H1 (cell line): ENCODE measurements at regions not wholly inside any gene's neighbourhood (a gene's known extent, or its start where the extent isn't known, plus 50 kb on each side); places are given as distances from the start of the nearest gene placed in this dataset.

Experiments used
- CTCF ChIA-PET: fragments of 300-600 bp; sonication (Branson Sonifier 250); formaldehyde crosslinking; loops from one replicate; lab custom pipeline; 2021; ENCODE audit not compliant: partially characterized antibody; lab: Charles Lee
- POLR2A ChIA-PET: fragments of 300-600 bp; sonication (Branson Sonifier 250); formaldehyde crosslinking; loops from one replicate; lab custom pipeline; 2021; ENCODE audit warnings: inconsistent platforms; ENCODE audit not compliant: partially characterized antibody; lab: Charles Lee
- DNase-seq, 2 experiments: peaks; one replicate each; pipeline versions ENCODE4 v3.0.0 to v3.0.0-alpha.2; 2010 to 2022; ENCODE audit warnings: low spot score in 2 of 2, low read depth in 1 of 2, mixed read lengths in 1 of 2
- FAIRE-seq: peaks from 2 replicates; lab custom pipeline; 2011; peaks lifted over from hg19 to GRCh38; lab: Jason Lieb, UNC
- H2AFZ ChIP-seq: 2 replicates; pipeline ENCODE4 v1.8.1; 2012; ENCODE audit warnings: low read length, inconsistent platforms
- H2AK5ac ChIP-seq: 2 replicates; pipeline ENCODE4 v1.6.1; 2013; ENCODE audit warnings: low read depth, low read length
- H2BK120ac ChIP-seq: replicated peaks from 2 replicates; pipeline ENCODE3; 2013; ENCODE audit warnings: low read depth, low read length, inconsistent platforms
- H2BK12ac ChIP-seq: 2 replicates; pipeline ENCODE4 v1.6.1; 2013; ENCODE audit warnings: low read depth, low read length
- H2BK15ac ChIP-seq: 2 replicates; pipeline ENCODE4 v1.6.1; 2013; ENCODE audit warnings: low read length
- H2BK20ac ChIP-seq: 2 replicates; pipeline ENCODE4 v1.6.1; 2013; ENCODE audit warnings: low read length
- H2BK5ac ChIP-seq: 2 replicates; pipeline ENCODE4 v1.6.1; 2013; ENCODE audit warnings: low read depth, low read length
- H3K14ac ChIP-seq: 2 replicates; pipeline ENCODE4 v1.6.1; 2013; ENCODE audit warnings: inconsistent platforms; ENCODE audit not compliant: insufficient read length
- H3K18ac ChIP-seq: 2 replicates; pipeline ENCODE4 v1.6.1; 2013; ENCODE audit warnings: low read length; ENCODE audit errors: extremely low read depth
- H3K23ac ChIP-seq: 2 replicates; pipeline ENCODE4 v1.6.1; 2013; ENCODE audit warnings: inconsistent platforms; ENCODE audit not compliant: insufficient read length
- H3K23me2 ChIP-seq: 2 replicates; pipeline ENCODE4 v1.6.1; 2013; ENCODE audit warnings: low read depth, low read length
- H3K27ac ChIP-seq: 2 replicates; pipeline ENCODE4 v1.6.1; 2011; ENCODE audit warnings: low read depth, low read length, inconsistent platforms
- H3K27me3 ChIP-seq, 4 experiments: replicated peaks in 1 of 4; 1 replicate in 1 of 4; 2 replicates in 3 of 4; pipeline versions ENCODE4 v1.6.1 to v1.8.1; 2011 to 2013; ENCODE audit warnings: low read length in 3 of 4, mild to moderate bottlenecking in 3 of 4, inconsistent platforms in 2 of 4, mixed read lengths in 2 of 4, moderate library complexity in 1 of 4; ENCODE audit not compliant: control insufficient read depth in 3 of 4, insufficient read depth in 3 of 4; ENCODE audit errors: extremely low read depth in 1 of 4
- H3K36me3 ChIP-seq, 4 experiments: 2 replicates each; pipeline versions ENCODE4 v1.6.1 to v1.8.1; 2011 to 2013; ENCODE audit warnings: mild to moderate bottlenecking in 4 of 4, low read length in 3 of 4, moderate library complexity in 2 of 4, control low read depth in 1 of 4, inconsistent platforms in 1 of 4; ENCODE audit not compliant: insufficient read depth in 4 of 4, control insufficient read depth in 2 of 4
- H3K4ac ChIP-seq: replicated peaks from 2 replicates; pipeline ENCODE3; 2013; ENCODE audit warnings: low read length, low read depth, mixed read lengths, inconsistent platforms; ENCODE audit not compliant: insufficient read length
- H3K4me1 ChIP-seq, 4 experiments: replicated peaks in 1 of 4; 1 replicate in 1 of 4; 2 replicates in 3 of 4; pipeline versions ENCODE4 v1.6.1 to v1.8.1; 2011 to 2013; ENCODE audit warnings: low read length in 3 of 4, inconsistent platforms in 2 of 4, mixed read lengths in 1 of 4; ENCODE audit not compliant: insufficient read depth in 4 of 4, control insufficient read depth in 3 of 4
- H3K4me2 ChIP-seq, 2 experiments: 2 replicates each; pipeline versions ENCODE4 v1.6.1 to v1.8.1; 2011 to 2013; ENCODE audit warnings: low read depth in 2 of 2, low read length in 2 of 2, control low read depth in 1 of 2, inconsistent platforms in 1 of 2, mild to moderate bottlenecking in 1 of 2; ENCODE audit not compliant: insufficient read depth in 1 of 2
- H3K4me3 ChIP-seq, 4 experiments: fragments of 200-600, 300-600 bp in 1 of 4; sonication (generic), shearing (Covaris generic), sonication (Bioruptor Twin) in 1 of 4; 2 replicates each; pipeline versions ENCODE4 v1.5.1 to v1.8.1; 2011 to 2016; ENCODE audit warnings: low read length in 4 of 4, low read depth in 3 of 4, control low read depth in 2 of 4, inconsistent platforms in 2 of 4, mild to moderate bottlenecking in 2 of 4, mixed read lengths in 1 of 4, moderate library complexity in 1 of 4; ENCODE audit not compliant: insufficient read depth in 2 of 4; ENCODE audit errors: extremely low read depth in 1 of 4
- H3K56ac ChIP-seq: replicated peaks from 2 replicates; pipeline ENCODE3; 2013; ENCODE audit warnings: low read depth, mild to moderate bottlenecking, mixed read lengths, low read length, inconsistent platforms; ENCODE audit not compliant: insufficient read length
- H3K79me1 ChIP-seq: 2 replicates; pipeline ENCODE4 v1.6.1; 2013; ENCODE audit warnings: low read depth, low read length, control low read depth
- H3K79me2 ChIP-seq, 2 experiments: 2 replicates each; pipeline versions ENCODE4 v1.6.1 to v1.8.1; 2012 to 2013; ENCODE audit warnings: low read length in 2 of 2, mild to moderate bottlenecking in 2 of 2, inconsistent platforms in 1 of 2; ENCODE audit not compliant: insufficient read depth in 2 of 2, control insufficient read depth in 1 of 2
- H3K9ac ChIP-seq, 4 experiments: replicated peaks in 1 of 4; 1 replicate in 1 of 4; 2 replicates in 3 of 4; pipeline versions ENCODE4 v1.6.1 to v1.8.1; 2011 to 2013; ENCODE audit warnings: low read depth in 3 of 4, low read length in 3 of 4, control low read depth in 2 of 4, mild to moderate bottlenecking in 2 of 4, moderate library complexity in 2 of 4, inconsistent platforms in 1 of 4; ENCODE audit errors: extremely low read depth in 1 of 4
- H3K9me3 ChIP-seq, 2 experiments: 2 replicates each; pipeline versions ENCODE4 v1.6.1 to v1.8.1; 2012 to 2013; ENCODE audit warnings: mild to moderate bottlenecking in 2 of 2, moderate library complexity in 2 of 2, control low read depth in 1 of 2, inconsistent platforms in 1 of 2, low read depth in 1 of 2, low read length in 1 of 2, mixed read lengths in 1 of 2; ENCODE audit not compliant: insufficient read depth in 2 of 2
- H4K20me1 ChIP-seq, 2 experiments: replicated peaks in 1 of 2; 2 replicates each; pipeline versions ENCODE3 to v1.8.1; 2011 to 2013; ENCODE audit warnings: inconsistent platforms in 2 of 2, low read length in 2 of 2, mild to moderate bottlenecking in 1 of 2; ENCODE audit not compliant: insufficient read depth in 2 of 2, control insufficient read depth in 1 of 2
- H4K5ac ChIP-seq: 2 replicates; pipeline ENCODE4 v1.6.1; 2013; ENCODE audit warnings: low read length, low read depth, mixed read lengths, inconsistent platforms; ENCODE audit not compliant: insufficient read length
- H4K8ac ChIP-seq: 2 replicates; pipeline ENCODE4 v1.8.0; 2013; ENCODE audit warnings: mild to moderate bottlenecking, moderate library complexity, low read length, inconsistent platforms; ENCODE audit not compliant: insufficient read depth; ENCODE audit errors: extremely low read depth
- H4K91ac ChIP-seq: replicated peaks from 2 replicates; pipeline ENCODE3; 2013; ENCODE audit warnings: low read length, mixed read lengths, inconsistent platforms; ENCODE audit not compliant: insufficient read length
- BRCA1 ChIP-seq: IDR thresholded peaks from 2 replicates; pipeline ENCODE4 v1.6.1; 2012; ENCODE audit warnings: low read depth, low read length, improper control_type of control experiment
- RXRA ChIP-seq: IDR thresholded peaks from 2 replicates; pipeline ENCODE4 v1.6.1; 2011; ENCODE audit warnings: low read depth, mild to moderate bottlenecking, low read length, moderate library complexity; ENCODE audit not compliant: insufficient read depth
- SIX5 ChIP-seq: IDR thresholded peaks from 2 replicates; pipeline ENCODE4 v1.6.1; 2011; ENCODE audit warnings: mild to moderate bottlenecking, low read depth, low read length
- TEAD4 ChIP-seq: IDR thresholded peaks from 2 replicates; pipeline ENCODE4 v1.6.1; 2012; ENCODE audit warnings: low read depth, low read length, inconsistent platforms, mixed read lengths
- WGBS, 2 experiments: shearing (Covaris generic) in 1 of 2; methylation state at CpG; one replicate each; pipeline versions ENCODE4 v1.1.6 to v1.1.7; 2013 to 2015; ENCODE audit warnings: low lambda C conversion rate in 2 of 2, mixed read lengths in 2 of 2, inconsistent platforms in 1 of 2, low coverage in 1 of 2, missing lambda C conversion rate in 1 of 2; ENCODE audit not compliant: insufficient replicate concordance in 2 of 2, insufficient coverage in 1 of 2, insufficient read length in 1 of 2; ENCODE audit errors: extremely low coverage in 1 of 2, missing lambda C conversion rate in 1 of 2; 5-methylcytosine and 5-hydroxymethylcytosine counted together

GRCh38 chr10:58023341-58024073 lies 244.2 kb downstream of the IPMK start:
- Histone ChIP-seq H3K4me2 (no peak overlapping the region), H3K27me3 (no peaks in the 10 kb centered on the region), H3K4me3 (no peak overlapping the region), H3K18ac (no peak overlapping the region), H4K20me1 (no peaks in the 10 kb centered on the region), H3K79me2 (no peaks in the 10 kb centered on the region), H3K4ac (no peak overlapping the region), H4K8ac (no peak overlapping the region), H2AK5ac (no peak overlapping the region), H2AFZ (no peak overlapping the region), H3K23ac (no peak overlapping the region), H3K79me1 (no peaks in the 10 kb centered on the region), H2BK12ac (no peak overlapping the region), H4K91ac (no peak overlapping the region), H3K27ac (no peak overlapping the region), H2BK20ac (no peak overlapping the region), H4K5ac (no peak overlapping the region), H2BK5ac (no peak overlapping the region), H3K23me2 (no peaks in the 10 kb centered on the region), H3K36me3 (0 out of 8 replicates have a peak, but pooled peaks cover 0 to 3% (median 0%) of the 10 kb centered on the region in 4 experiments), H3K56ac (no peak overlapping the region), H3K14ac (no peak overlapping the region), H3K9me3 (peaks cover 23 to 24% of the 10 kb centered on the region in 2 experiments), H2BK120ac (no peak overlapping the region), H2BK15ac (no peak overlapping the region), H3K4me1 (no peaks in the 10 kb centered on the region), H3K9ac (no peak overlapping the region)
- no peak for FAIRE-seq
- CTCF ChIA-PET: no interaction called here
- POLR2A ChIA-PET: no interaction called here
- TF ChIP-seq RXRA: no peak
- TF ChIP-seq TEAD4: no peak
- no peak for TF ChIP-seq SIX5
- TF ChIP-seq BRCA1: no peak
- no peak for DNase-seq
- 46% methylated on average over 2 of the region's 2 CpGs; no CpG with 5 or more reads in 1 of the 2 experiments for WGBS, 2 experiments
